ENCODE measurements at regions not wholly inside any gene's neighbourhood (a gene's known extent, or its start where the extent isn't known, plus 50 kb on each side); places are given as distances from the start of the nearest gene placed in this dataset.

DNA sequence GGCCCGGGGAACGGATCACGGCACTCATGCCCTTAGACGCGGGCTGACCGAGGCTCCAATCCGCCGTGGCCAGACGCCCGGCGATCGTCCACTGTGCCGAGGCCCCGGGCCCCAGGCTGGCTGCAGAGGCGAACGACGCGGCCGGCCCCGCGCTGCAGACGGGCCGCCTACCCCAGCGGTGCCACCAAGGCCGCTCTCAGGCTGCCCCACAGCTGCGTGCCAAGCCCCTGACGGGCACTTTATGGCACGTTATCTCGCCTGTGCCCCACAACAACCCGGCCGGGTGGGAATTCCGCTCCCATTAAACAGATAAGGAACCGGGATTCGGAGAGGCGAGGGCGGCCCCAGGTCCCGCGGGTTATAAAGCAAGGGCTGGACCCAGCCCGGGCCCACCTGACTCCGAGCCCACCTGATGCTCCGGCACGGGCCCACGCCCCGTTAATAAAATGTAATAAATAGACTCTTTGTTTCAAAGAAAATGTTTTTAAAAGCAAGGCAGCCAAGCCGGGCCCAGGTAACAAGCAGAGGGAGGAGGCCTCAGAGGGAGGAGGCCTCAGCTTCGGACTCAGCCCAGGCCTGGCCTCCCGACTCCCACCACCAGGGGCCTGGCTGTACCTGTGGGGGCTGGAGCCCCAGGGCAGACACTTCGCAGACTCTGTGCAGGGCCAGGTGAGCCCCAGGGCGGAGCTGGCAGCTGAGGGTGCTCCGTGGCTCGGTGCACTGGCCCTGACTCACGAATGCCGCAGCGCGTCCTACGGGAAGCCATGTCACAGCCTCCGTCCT lies 79.7 kb downstream of the FOXL3 start:
- TF ChIP-seq, protein P1, sequence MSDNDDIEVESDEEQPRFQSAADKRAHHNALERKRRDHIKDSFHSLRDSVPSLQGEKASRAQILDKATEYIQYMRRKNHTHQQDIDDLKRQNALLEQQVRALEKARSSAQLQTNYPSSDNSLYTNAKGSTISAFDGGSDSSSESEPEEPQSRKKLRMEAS (IDR thresholded peaks at IDR 0.05; ENCODE audit: insufficient read depth, insufficient read length) = no peak
- TF ChIP-seq, protein P2, sequence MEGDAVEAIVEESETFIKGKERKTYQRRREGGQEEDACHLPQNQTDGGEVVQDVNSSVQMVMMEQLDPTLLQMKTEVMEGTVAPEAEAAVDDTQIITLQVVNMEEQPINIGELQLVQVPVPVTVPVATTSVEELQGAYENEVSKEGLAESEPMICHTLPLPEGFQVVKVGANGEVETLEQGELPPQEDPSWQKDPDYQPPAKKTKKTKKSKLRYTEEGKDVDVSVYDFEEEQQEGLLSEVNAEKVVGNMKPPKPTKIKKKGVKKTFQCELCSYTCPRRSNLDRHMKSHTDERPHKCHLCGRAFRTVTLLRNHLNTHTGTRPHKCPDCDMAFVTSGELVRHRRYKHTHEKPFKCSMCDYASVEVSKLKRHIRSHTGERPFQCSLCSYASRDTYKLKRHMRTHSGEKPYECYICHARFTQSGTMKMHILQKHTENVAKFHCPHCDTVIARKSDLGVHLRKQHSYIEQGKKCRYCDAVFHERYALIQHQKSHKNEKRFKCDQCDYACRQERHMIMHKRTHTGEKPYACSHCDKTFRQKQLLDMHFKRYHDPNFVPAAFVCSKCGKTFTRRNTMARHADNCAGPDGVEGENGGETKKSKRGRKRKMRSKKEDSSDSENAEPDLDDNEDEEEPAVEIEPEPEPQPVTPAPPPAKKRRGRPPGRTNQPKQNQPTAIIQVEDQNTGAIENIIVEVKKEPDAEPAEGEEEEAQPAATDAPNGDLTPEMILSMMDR (IDR thresholded peaks at IDR 0.05; ENCODE audit: extremely low read depth in 1 of 2, insufficient read depth in 1 of 2, low read depth in 1 of 2, low read length in 2 of 2) = no peak
- no peak for TF ChIP-seq GATA2 (IDR thresholded peaks at IDR 0.05; ENCODE audit: insufficient read depth, insufficient read length, low read depth, low read length)
- TF ChIP-seq POLR2AphosphoS5 (IDR thresholded peaks at IDR 0.05; ENCODE audit: insufficient read depth, low read depth, low read length) = no peak
- no peak for TF ChIP-seq FOS (IDR thresholded peaks at IDR 0.05; ENCODE audit: borderline replicate concordance, insufficient read depth, low read length)
- TF ChIP-seq POLR2A (IDR thresholded peaks at IDR 0.05; ENCODE audit: low read depth, low read length) = no peak
- no peak for TF ChIP-seq EZH2 (IDR thresholded peaks at IDR 0.05; ENCODE audit: borderline replicate concordance, low read depth, low read length, severe bottlenecking)

Data from endothelial cell of umbilical vein (primary cell).